ENCODE measurements at regions not wholly inside any gene's neighbourhood (a gene's known extent, or its start where the extent isn't known, plus 50 kb on each side); places are given as distances from the start of the nearest gene placed in this dataset.

- Histone ChIP-seq H3K36me3 (ENCODE audit: low read length) (no peaks in the 10 kb centered on the region), H3K9me2 (replicated peaks; ENCODE audit: insufficient read depth, low read length) (no peaks in the 10 kb centered on the region), H3K4me3 (ENCODE audit: insufficient read depth, low read length, poor library complexity, severe bottlenecking) (no peak overlapping the region), H3F3A (ENCODE audit: insufficient read depth) (no peaks in the 10 kb centered on the region), H4K20me1 (ENCODE audit: low read depth, low read length) (no peaks in the 10 kb centered on the region), H3K9me3 (ENCODE audit: insufficient read depth, low read length) (no peaks in the 10 kb centered on the region), H2AFZ (ENCODE audit: low read depth, low read length, severe bottlenecking) (no peak overlapping the region), H3K4me2 (ENCODE audit: low read depth, low read length, poor library complexity, severe bottlenecking) (no peak overlapping the region), H3K79me2 (ENCODE audit: insufficient read depth, low read length) (no peaks in the 10 kb centered on the region), H3K27ac (ENCODE audit: low read depth, low read length) (no peak overlapping the region), H3K9ac (ENCODE audit: low read length) (no peak overlapping the region), H3K27me3 (ENCODE audit: low read length) (no peaks in the 10 kb centered on the region)
- TF ChIP-seq EZH2phosphoT487 (conservative IDR thresholded peaks at IDR 0.05; ENCODE audit: low read length) (no peak), CTCF (IDR thresholded peaks at IDR 0.05; ENCODE audit: insufficient read depth, low read length, poor library complexity, severe bottlenecking) (no peak)
Observed at GRCh38 chr10:2077231-2077630, 339.9 kb upstream of the ADARB2 start.

GRCh38 chr10:2076528-2076927, 339.2 kb upstream of the ADARB2 start:
- H3K27ac ChIP-seq (ENCODE audit: low read depth, low read length), result no peak overlapping the region
- H2AFZ ChIP-seq (ENCODE audit: low read depth, low read length, severe bottlenecking), result no peak overlapping the region
- no peaks in the 10 kb centered on the region for H3F3A ChIP-seq (ENCODE audit: insufficient read depth)
- no peaks in the 10 kb centered on the region for H3K9me3 ChIP-seq (ENCODE audit: insufficient read depth, low read length)
- no peak overlapping the region for H3K4me3 ChIP-seq (ENCODE audit: insufficient read depth, low read length, poor library complexity, severe bottlenecking)
- H3K9ac ChIP-seq (ENCODE audit: low read length), result no peak overlapping the region
- H4K20me1 ChIP-seq (ENCODE audit: low read depth, low read length), result no peaks in the 10 kb centered on the region
- TF ChIP-seq EZH2phosphoT487 (conservative IDR thresholded peaks at IDR 0.05; ENCODE audit: low read length) (no peak), CTCF (IDR thresholded peaks at IDR 0.05; ENCODE audit: insufficient read depth, low read length, poor library complexity, severe bottlenecking) (no peak)
- H3K79me2 ChIP-seq (ENCODE audit: insufficient read depth, low read length), result no peaks in the 10 kb centered on the region
- no peaks in the 10 kb centered on the region for H3K27me3 ChIP-seq (ENCODE audit: low read length)
- no peaks in the 10 kb centered on the region for H3K36me3 ChIP-seq (ENCODE audit: low read length)
- no peak overlapping the region for H3K4me2 ChIP-seq (ENCODE audit: low read depth, low read length, poor library complexity, severe bottlenecking)
- H3K9me2 ChIP-seq (replicated peaks; ENCODE audit: insufficient read depth, low read length), result no peaks in the 10 kb centered on the region

GRCh38 chr10:2067015-2067414, 329.7 kb upstream of the ADARB2 start:
- Histone ChIP-seq H3K36me3 (ENCODE audit: low read length) (no peaks in the 10 kb centered on the region), H2AFZ (ENCODE audit: low read depth, low read length, severe bottlenecking) (no peak overlapping the region), H3F3A (ENCODE audit: insufficient read depth) (no peaks in the 10 kb centered on the region), H3K4me3 (ENCODE audit: insufficient read depth, low read length, poor library complexity, severe bottlenecking) (no peak overlapping the region), H3K27me3 (ENCODE audit: low read length) (no peaks in the 10 kb centered on the region), H3K9me3 (ENCODE audit: insufficient read depth, low read length) (no peaks in the 10 kb centered on the region), H3K27ac (ENCODE audit: low read depth, low read length) (no peak overlapping the region), H3K9me2 (replicated peaks; ENCODE audit: insufficient read depth, low read length) (no peaks in the 10 kb centered on the region), H3K9ac (ENCODE audit: low read length) (no peak overlapping the region), H3K4me2 (ENCODE audit: low read depth, low read length, poor library complexity, severe bottlenecking) (no peak overlapping the region), H3K79me2 (ENCODE audit: insufficient read depth, low read length) (no peaks in the 10 kb centered on the region), H4K20me1 (ENCODE audit: low read depth, low read length) (no peaks in the 10 kb centered on the region)
- no peak for TF ChIP-seq EZH2phosphoT487 (conservative IDR thresholded peaks at IDR 0.05; ENCODE audit: low read length)

- no peaks in the 10 kb centered on the region for H3F3A ChIP-seq (ENCODE audit: insufficient read depth)
- H3K27ac ChIP-seq (ENCODE audit: low read depth, low read length), result no peak overlapping the region
Observed at GRCh38 chr10:2054728-2055127, 317.4 kb upstream of the ADARB2 start.

More at GRCh38 chr10:2054728-2055127, 317.4 kb upstream of the ADARB2 start:
- H3K4me3 ChIP-seq (ENCODE audit: insufficient read depth, low read length, poor library complexity, severe bottlenecking), result no peak overlapping the region
- no peaks in the 10 kb centered on the region for H3K79me2 ChIP-seq (ENCODE audit: insufficient read depth, low read length)
- no peak overlapping the region for H3K9ac ChIP-seq (ENCODE audit: low read length)
- no peaks in the 10 kb centered on the region for H3K27me3 ChIP-seq (ENCODE audit: low read length)
- TF ChIP-seq EZH2phosphoT487 (conservative IDR thresholded peaks at IDR 0.05; ENCODE audit: low read length) (no peak), CTCF (IDR thresholded peaks at IDR 0.05; ENCODE audit: insufficient read depth, low read length, poor library complexity, severe bottlenecking) (no peak)
- H4K20me1 ChIP-seq (ENCODE audit: low read depth, low read length), result no peaks in the 10 kb centered on the region
- no peak overlapping the region for H2AFZ ChIP-seq (ENCODE audit: low read depth, low read length, severe bottlenecking)
- H3K9me2 ChIP-seq (replicated peaks; ENCODE audit: insufficient read depth, low read length), result no peaks in the 10 kb centered on the region
- no peaks in the 10 kb centered on the region for H3K36me3 ChIP-seq (ENCODE audit: low read length)
- no peaks in the 10 kb centered on the region for H3K9me3 ChIP-seq (ENCODE audit: insufficient read depth, low read length)
- no peak overlapping the region for H3K4me2 ChIP-seq (ENCODE audit: low read depth, low read length, poor library complexity, severe bottlenecking)

Measured in SU-DHL-6 (cell line).